OCI-LY7 (cell line): ENCODE measurements at regions not wholly inside any gene's neighbourhood (a gene's known extent, or its start where the extent isn't known, plus 50 kb on each side); places are given as distances from the start of the nearest gene placed in this dataset.

Experiments used
- EZH2phosphoT487 ChIP-seq: fragments of 200-600 bp; sonication (generic); IDR thresholded peaks from 2 replicates; pipeline ENCODE4 v1.6.1; 2018; ENCODE audit warnings: low read depth, borderline replicate concordance, mild to moderate bottlenecking, mixed run types, antibody characterized with exemption, low read length, moderate library complexity, mixed read lengths
- TF ChIP-seq, protein P1 (sequence below): fragments of 200-600 bp; sonication (generic); conservative IDR thresholded peaks from 2 replicates; pipeline ENCODE4 v1.5.1; 2014; ENCODE audit warnings: mild to moderate bottlenecking, antibody characterized with exemption, low read length, moderate library complexity, mixed read lengths

DNA sequence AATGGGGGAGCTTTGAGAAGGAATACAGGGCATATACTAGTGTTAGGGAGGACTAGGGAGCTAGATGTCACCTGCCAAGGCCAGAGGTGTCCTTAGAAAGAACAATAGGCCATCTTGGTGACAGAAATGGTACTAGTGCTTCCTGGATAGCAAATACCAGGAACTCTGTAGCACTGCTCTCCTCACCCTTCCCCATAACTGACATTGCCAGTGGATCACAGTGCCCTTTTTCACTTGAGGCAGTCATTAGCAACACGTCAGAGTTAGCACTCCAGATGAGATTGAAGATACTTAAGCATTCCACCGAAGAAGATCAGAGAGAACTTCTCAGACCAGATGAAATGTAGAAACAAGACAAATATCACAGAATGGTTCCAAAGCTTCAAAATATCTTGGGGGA lies 103.1 kb upstream of the PDZRN3 start:
- TF ChIP-seq, protein P1, sequence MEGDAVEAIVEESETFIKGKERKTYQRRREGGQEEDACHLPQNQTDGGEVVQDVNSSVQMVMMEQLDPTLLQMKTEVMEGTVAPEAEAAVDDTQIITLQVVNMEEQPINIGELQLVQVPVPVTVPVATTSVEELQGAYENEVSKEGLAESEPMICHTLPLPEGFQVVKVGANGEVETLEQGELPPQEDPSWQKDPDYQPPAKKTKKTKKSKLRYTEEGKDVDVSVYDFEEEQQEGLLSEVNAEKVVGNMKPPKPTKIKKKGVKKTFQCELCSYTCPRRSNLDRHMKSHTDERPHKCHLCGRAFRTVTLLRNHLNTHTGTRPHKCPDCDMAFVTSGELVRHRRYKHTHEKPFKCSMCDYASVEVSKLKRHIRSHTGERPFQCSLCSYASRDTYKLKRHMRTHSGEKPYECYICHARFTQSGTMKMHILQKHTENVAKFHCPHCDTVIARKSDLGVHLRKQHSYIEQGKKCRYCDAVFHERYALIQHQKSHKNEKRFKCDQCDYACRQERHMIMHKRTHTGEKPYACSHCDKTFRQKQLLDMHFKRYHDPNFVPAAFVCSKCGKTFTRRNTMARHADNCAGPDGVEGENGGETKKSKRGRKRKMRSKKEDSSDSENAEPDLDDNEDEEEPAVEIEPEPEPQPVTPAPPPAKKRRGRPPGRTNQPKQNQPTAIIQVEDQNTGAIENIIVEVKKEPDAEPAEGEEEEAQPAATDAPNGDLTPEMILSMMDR, result no peak
- no peak for TF ChIP-seq EZH2phosphoT487
